ENCODE measurements at regions not wholly inside any gene's neighbourhood (a gene's known extent, or its start where the extent isn't known, plus 50 kb on each side); places are given as distances from the start of the nearest gene placed in this dataset.

GRCh38 chr3:153910387-153910786 is 210.8 kb upstream of the ARHGEF26 start:
- ChIA-PET POLR2A (no interaction called here), CTCF (no interaction called here)
- TF ChIP-seq SIN3A (IDR thresholded peaks at IDR 0.05; ENCODE audit: borderline replicate concordance, insufficient read depth, low read depth, low read length) (no peak), REST (IDR thresholded peaks at IDR 0.05; ENCODE audit: insufficient read depth in 1 of 2, low read depth in 2 of 2, low read length in 1 of 2) (no peak), CTCF (IDR thresholded peaks at IDR 0.05) (no peak), TCF7L2 (IDR thresholded peaks at IDR 0.05; ENCODE audit: low read depth, low read length) (no peak), POLR2AphosphoS5 (IDR thresholded peaks at IDR 0.05; ENCODE audit: low read depth, low read length) (no peak)
- intact Hi-C loops (cut with micrococcal nuclease; ENCODE audit: unreplicated experiment) (no loop called here), in situ Hi-C loops (cut with HindIII; ENCODE audit: low pct_unique_long_range_greater_than_20kb, low sequenced_read_pairs) (no loop called here)
- H3K4me3 ChIP-seq (ENCODE audit: low read depth in 2 of 2, low read length in 2 of 2) = no peak overlapping the region
- ATAC-seq (no peak), DNase-seq (ENCODE audit: low read depth, low spot score) (no peak)
- no peaks in the 10 kb centered on the region for H3K4me1 ChIP-seq (ENCODE audit: control insufficient read depth, insufficient read depth, low read length)
- H3K27ac ChIP-seq (ENCODE audit: low read length) = no peak overlapping the region
- no peaks in the 10 kb centered on the region for H3K9me3 ChIP-seq (ENCODE audit: control insufficient read depth, insufficient read depth, low read depth, low read length)
- H3K27me3 ChIP-seq (ENCODE audit: control insufficient read depth, insufficient read depth, low read length) = no peaks in the 10 kb centered on the region
- BruUV-seq (replicated peaks) = no TSS peak
- H3K36me3 ChIP-seq (ENCODE audit: control insufficient read depth, insufficient read depth, low read length) = no peaks in the 10 kb centered on the region

GRCh38 chr3:153911116-153911515 is 210.1 kb upstream of the ARHGEF26 start:
- no TSS peak for BruUV-seq (replicated peaks)
- Histone ChIP-seq H3K4me3 (ENCODE audit: low read depth in 2 of 2, low read length in 2 of 2) (no peak overlapping the region), H3K9me3 (ENCODE audit: control insufficient read depth, insufficient read depth, low read depth, low read length) (no peaks in the 10 kb centered on the region), H3K27ac (ENCODE audit: low read length) (no peak overlapping the region), H3K4me1 (ENCODE audit: control insufficient read depth, insufficient read depth, low read length) (no peaks in the 10 kb centered on the region), H3K36me3 (ENCODE audit: control insufficient read depth, insufficient read depth, low read length) (no peaks in the 10 kb centered on the region), H3K27me3 (ENCODE audit: control insufficient read depth, insufficient read depth, low read length) (no peaks in the 10 kb centered on the region)
- DNase-seq (ENCODE audit: low read depth, low spot score) = no peak
- intact Hi-C loops (cut with micrococcal nuclease; ENCODE audit: unreplicated experiment) (no loop called here), in situ Hi-C loops (cut with HindIII; ENCODE audit: low pct_unique_long_range_greater_than_20kb, low sequenced_read_pairs) (no loop called here)
- CTCF ChIA-PET = no interaction called here
- no peak for ATAC-seq
- TF ChIP-seq TCF7L2 (IDR thresholded peaks at IDR 0.05; ENCODE audit: low read depth, low read length) = no peak
- TF ChIP-seq CTCF (IDR thresholded peaks at IDR 0.05) = no peak
- TF ChIP-seq REST (IDR thresholded peaks at IDR 0.05; ENCODE audit: insufficient read depth in 1 of 2, low read depth in 2 of 2, low read length in 1 of 2) = no peak
- TF ChIP-seq SIN3A (IDR thresholded peaks at IDR 0.05; ENCODE audit: borderline replicate concordance, insufficient read depth, low read depth, low read length) = no peak
- TF ChIP-seq POLR2AphosphoS5 (IDR thresholded peaks at IDR 0.05; ENCODE audit: low read depth, low read length) = no peak
- POLR2A ChIA-PET = no interaction called here

Measured in Panc1 (cell line).